HG02759 (cell line): ENCODE measurements at regions not wholly inside any gene's neighbourhood (a gene's known extent, or its start where the extent isn't known, plus 50 kb on each side); places are given as distances from the start of the nearest gene placed in this dataset.

ENCODE experiments used
- ATAC-seq: cut with Tn5 transposase; IDR thresholded peaks from one replicate; pipeline ENCODE4 v1.9.1; 2021; ENCODE audit warnings: mild to moderate bottlenecking, moderate library complexity; ENCODE audit not compliant: unreplicated experiment

GRCh38 chrX:20397587-20397986 lies 130.9 kb upstream of the RPS6KA3 start:
- no peak for ATAC-seq

GRCh38 chrX:20394451-20394850 lies 127.7 kb upstream of the RPS6KA3 start:
- no peak for ATAC-seq

GRCh38 chrX:20393944-20394343 lies 127.2 kb upstream of the RPS6KA3 start:
- ATAC-seq, result no peak

GRCh38 chrX:20388594-20388993 lies 121.9 kb upstream of the RPS6KA3 start:
- no peak for ATAC-seq

GRCh38 chrX:20383477-20383876 lies 116.8 kb upstream of the RPS6KA3 start:
- no peak for ATAC-seq

- peak; percentile 71 for ATAC-seq
These were observed 116.0 kb upstream of the RPS6KA3 start for GRCh38 chrX:20382518-20383297.

GRCh38 chrX:20382082-20382481 lies 115.4 kb upstream of the RPS6KA3 start:
- ATAC-seq, result no peak

- peak; percentile 45 for ATAC-seq
These were observed 111.7 kb upstream of the RPS6KA3 start for GRCh38 chrX:20378233-20378920.

GRCh38 chrX:20374900-20375438 lies 108.3 kb upstream of the RPS6KA3 start:
- ATAC-seq, result no peak

GRCh38 chrX:20374450-20374849 lies 107.7 kb upstream of the RPS6KA3 start:
- ATAC-seq, result no peak

- no peak for ATAC-seq
These were observed 106.4 kb upstream of the RPS6KA3 start for GRCh38 chrX:20373063-20373462.

- no peak for ATAC-seq
These were observed 105.8 kb upstream of the RPS6KA3 start for GRCh38 chrX:20372533-20372932.

GRCh38 chrX:20369468-20369867 lies 102.8 kb upstream of the RPS6KA3 start:
- ATAC-seq, result no peak

- no peak for ATAC-seq
These were observed 97.5 kb upstream of the RPS6KA3 start for GRCh38 chrX:20364238-20364637.

GRCh38 chrX:20363275-20363674 lies 96.6 kb upstream of the RPS6KA3 start:
- no peak for ATAC-seq

- no peak for ATAC-seq
These were observed 95.9 kb upstream of the RPS6KA3 start for GRCh38 chrX:20362268-20363267.

GRCh38 chrX:20361890-20362262 lies 95.2 kb upstream of the RPS6KA3 start:
- ATAC-seq, result no peak

- ATAC-seq, result no peak
These were observed 94.6 kb upstream of the RPS6KA3 start for GRCh38 chrX:20361081-20361889.

GRCh38 chrX:20355187-20355586 lies 88.5 kb upstream of the RPS6KA3 start:
- no peak for ATAC-seq

- ATAC-seq, result no peak
These were observed 87.8 kb upstream of the RPS6KA3 start for GRCh38 chrX:20354505-20354904.
